OCI-LY1 (cell line): ENCODE measurements at regions not wholly inside any gene's neighbourhood (a gene's known extent, or its start where the extent isn't known, plus 50 kb on each side); places are given as distances from the start of the nearest gene placed in this dataset.

Source experiments
- H2AFZ ChIP-seq: fragments of 200-600 bp; sonication (generic), shearing (Covaris generic); 2 replicates; pipeline ENCODE4 v1.6.0; 2014; ENCODE audit warnings: antibody characterized with exemption, mild to moderate bottlenecking, low read length
- H3F3A ChIP-seq: fragments of 200-600 bp; sonication (generic), shearing (Covaris generic); 2 replicates; pipeline ENCODE4 v1.6.0; 2014; ENCODE audit warnings: mild to moderate bottlenecking, antibody characterized with exemption, low read length, moderate library complexity; ENCODE audit not compliant: insufficient read depth
- H3K27ac ChIP-seq: fragments of 200-600 bp; sonication (generic); 2 replicates; pipeline ENCODE4 v1.5.1; 2014; ENCODE audit warnings: low read length, mixed run types, mild to moderate bottlenecking, low read depth; ENCODE audit not compliant: poor library complexity, severe bottlenecking
- H3K27me3 ChIP-seq: fragments of 200-600 bp; sonication (generic); 2 replicates; pipeline ENCODE4 v1.6.0; 2014; ENCODE audit warnings: antibody characterized with exemption, mild to moderate bottlenecking, low read length, moderate library complexity; ENCODE audit not compliant: insufficient read depth
- H3K36me3 ChIP-seq: fragments of 200-600 bp; sonication (generic); 2 replicates; pipeline ENCODE4 v1.6.1; 2014; ENCODE audit warnings: mild to moderate bottlenecking, antibody characterized with exemption, low read length, moderate library complexity, mixed read lengths; ENCODE audit not compliant: insufficient read depth
- H3K4me1 ChIP-seq: fragments of 200-600 bp; sonication (generic); 2 replicates; pipeline ENCODE4 v1.5.1; 2014; ENCODE audit warnings: mild to moderate bottlenecking, low read length, moderate library complexity; ENCODE audit not compliant: insufficient read depth, severe bottlenecking
- H3K4me2 ChIP-seq: fragments of 200-600 bp; sonication (generic), shearing (Covaris generic); 2 replicates; pipeline ENCODE4 v1.6.1; 2014; ENCODE audit warnings: low read length
- H3K4me3 ChIP-seq: fragments of 200-600 bp; sonication (generic); 2 replicates; pipeline ENCODE4 v1.5.1; 2014; ENCODE audit warnings: low read length, low read depth, mild to moderate bottlenecking, mixed read lengths; ENCODE audit not compliant: poor library complexity, severe bottlenecking
- H3K79me2 ChIP-seq: fragments of 200-600 bp; shearing (Covaris generic); 2 replicates; pipeline ENCODE4 v1.6.1; 2016; ENCODE audit warnings: mixed run types, low read length, mixed read lengths; ENCODE audit not compliant: insufficient read depth
- H3K9ac ChIP-seq: fragments of 200-600 bp; sonication (generic), shearing (Covaris generic); 2 replicates; pipeline ENCODE4 v1.6.1; 2014; ENCODE audit warnings: mild to moderate bottlenecking, low read length, mixed read lengths
- H3K9me2 ChIP-seq: fragments of 200-600 bp; sonication (generic), shearing (Covaris generic); 2 replicates; pipeline ENCODE4 v1.6.1; 2014; ENCODE audit warnings: low read depth, mild to moderate bottlenecking, low read length, mixed read lengths
- H3K9me3 ChIP-seq: fragments of 200-600 bp; shearing (Covaris generic); 2 replicates; pipeline ENCODE4 v1.6.1; 2014; ENCODE audit warnings: low read length, mixed read lengths
- H4K20me1 ChIP-seq: fragments of 200-600 bp; sonication (generic), shearing (Covaris generic); 2 replicates; pipeline ENCODE4 v1.6.0; 2016; ENCODE audit warnings: mild to moderate bottlenecking, low read length; ENCODE audit not compliant: insufficient read depth
- CTCF ChIP-seq: fragments of 200-600 bp; sonication (generic), shearing (Covaris generic); IDR thresholded peaks from 2 replicates; pipeline ENCODE4 v1.5.1; 2017; ENCODE audit warnings: mild to moderate bottlenecking, antibody characterized with exemption, low read length, moderate library complexity, mixed read lengths
- EZH2 ChIP-seq: fragments of 200-600 bp; sonication (generic), shearing (Covaris generic); IDR thresholded peaks from 2 replicates; pipeline ENCODE4 v1.8.0; 2017; ENCODE audit warnings: borderline replicate concordance, mixed run types, mild to moderate bottlenecking, antibody characterized with exemption, low read length, moderate library complexity, mixed read lengths

DNA sequence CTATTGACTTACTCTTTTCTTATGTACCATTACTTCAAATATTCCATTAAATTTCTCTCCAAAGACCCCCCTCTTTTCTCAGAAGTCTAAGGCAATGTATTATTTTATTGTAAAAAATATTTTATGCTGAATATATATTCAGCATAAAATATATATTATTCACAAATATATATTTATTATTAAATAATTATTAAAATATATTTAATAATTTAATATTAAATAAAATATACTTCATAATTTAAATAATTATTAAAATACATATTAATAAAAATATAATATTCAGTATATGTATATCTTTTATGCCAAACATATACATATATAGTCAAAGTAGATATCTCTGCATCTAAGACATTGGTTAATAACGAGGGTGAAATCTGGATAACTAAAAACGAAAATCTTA lies 418.4 kb downstream of the GASK1B start:
- no peaks in the 10 kb centered on the region for H3K36me3 ChIP-seq
- no peaks in the 10 kb centered on the region for H4K20me1 ChIP-seq
- TF ChIP-seq EZH2 (no peak), CTCF (no peak)
- H3K9ac ChIP-seq, result no peak overlapping the region
- no peaks in the 10 kb centered on the region for H3K9me2 ChIP-seq
- no peak overlapping the region for H3K4me2 ChIP-seq
- no peaks in the 10 kb centered on the region for H3K4me1 ChIP-seq
- no peak overlapping the region for H3K4me3 ChIP-seq
- H2AFZ ChIP-seq, result no peak overlapping the region
- H3K27ac ChIP-seq, result no peak overlapping the region
- H3F3A ChIP-seq, result no peaks in the 10 kb centered on the region
- H3K79me2 ChIP-seq, result no peaks in the 10 kb centered on the region
- no peaks in the 10 kb centered on the region for H3K27me3 ChIP-seq
- H3K9me3 ChIP-seq, result no peaks in the 10 kb centered on the region

- H3K9me3 ChIP-seq, result no peaks in the 10 kb centered on the region
- H3K4me3 ChIP-seq, result no peak overlapping the region
- TF ChIP-seq EZH2 (no peak), CTCF (no peak)
- no peaks in the 10 kb centered on the region for H3K27me3 ChIP-seq
- no peaks in the 10 kb centered on the region for H3K4me1 ChIP-seq
- no peaks in the 10 kb centered on the region for H3F3A ChIP-seq
- no peak overlapping the region for H3K27ac ChIP-seq
- no peak overlapping the region for H2AFZ ChIP-seq
- no peak overlapping the region for H3K9ac ChIP-seq
- no peaks in the 10 kb centered on the region for H3K79me2 ChIP-seq
- no peaks in the 10 kb centered on the region for H4K20me1 ChIP-seq
- no peak overlapping the region for H3K4me2 ChIP-seq
- H3K36me3 ChIP-seq, result no peaks in the 10 kb centered on the region
- H3K9me2 ChIP-seq, result no peaks in the 10 kb centered on the region
Measured at GRCh38 chr4:157751631-157752030, 421.2 kb downstream of the GASK1B start.

DNA sequence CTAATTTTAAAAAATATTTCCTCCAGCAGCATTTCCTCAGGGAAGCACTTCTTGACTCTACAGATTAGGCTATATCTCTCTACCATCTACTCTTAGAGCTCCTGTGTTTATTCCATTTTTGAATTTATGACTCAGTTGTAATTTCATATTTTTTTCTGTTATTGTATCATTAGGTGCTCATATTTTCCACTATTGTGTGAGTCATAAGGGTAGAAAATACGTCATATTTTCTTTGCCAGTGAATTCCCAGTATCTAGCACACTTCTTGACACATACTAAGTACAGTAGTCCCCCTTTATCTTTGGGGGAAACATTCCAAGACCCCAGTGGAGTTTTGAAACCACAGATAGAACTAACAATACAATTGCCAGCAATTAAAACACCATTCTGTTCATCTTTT lies 431.2 kb downstream of the GASK1B start:
- Histone ChIP-seq H3K27ac (no peak overlapping the region), H3F3A (no peaks in the 10 kb centered on the region), H3K36me3 (no peaks in the 10 kb centered on the region), H4K20me1 (no peaks in the 10 kb centered on the region), H2AFZ (no peak overlapping the region), H3K27me3 (no peaks in the 10 kb centered on the region), H3K9ac (no peak overlapping the region), H3K4me2 (no peak overlapping the region), H3K4me1 (no peaks in the 10 kb centered on the region), H3K79me2 (no peaks in the 10 kb centered on the region), H3K9me3 (no peaks in the 10 kb centered on the region), H3K4me3 (no peak overlapping the region), H3K9me2 (no peaks in the 10 kb centered on the region)
- TF ChIP-seq EZH2, result no peak

GRCh38 chr4:157739242-157739641 lies 433.6 kb downstream of the GASK1B start:
- TF ChIP-seq CTCF, result no peak
- no peak for TF ChIP-seq EZH2
- Histone ChIP-seq H3K79me2 (no peaks in the 10 kb centered on the region), H3K4me2 (no peak overlapping the region), H4K20me1 (no peaks in the 10 kb centered on the region), H3K27ac (no peak overlapping the region), H3K9me3 (no peaks in the 10 kb centered on the region), H3K9ac (no peak overlapping the region), H2AFZ (no peak overlapping the region), H3K36me3 (no peaks in the 10 kb centered on the region), H3F3A (no peaks in the 10 kb centered on the region), H3K4me1 (no peaks in the 10 kb centered on the region), H3K27me3 (no peaks in the 10 kb centered on the region), H3K4me3 (no peak overlapping the region), H3K9me2 (no peaks in the 10 kb centered on the region)
